ENCODE measurements at regions not wholly inside any gene's neighbourhood (a gene's known extent, or its start where the extent isn't known, plus 50 kb on each side); places are given as distances from the start of the nearest gene placed in this dataset.

- no peak for TF ChIP-seq CTCF (conservative IDR thresholded peaks at IDR 0.05)
- no peak for TF ChIP-seq ZFX (IDR thresholded peaks at IDR 0.05)
Observed at GRCh38 chr11:122358292-122358691, 242.3 kb upstream of the BLID start.

Measured in C4-2B (cell line).